ENCODE measurements at regions not wholly inside any gene's neighbourhood (a gene's known extent, or its start where the extent isn't known, plus 50 kb on each side); places are given as distances from the start of the nearest gene placed in this dataset.

GRCh38 chr1:223445402-223445801 lies 52.2 kb downstream of the CCDC185 start:
- Histone ChIP-seq H3K27me3 (ENCODE audit: control insufficient read depth, insufficient read depth, low read length) (no peaks in the 10 kb centered on the region; the same call in 1 of the 2 replicates), H3K36me3 (replicated peaks; ENCODE audit: control insufficient read depth, insufficient read depth, low read length) (no peaks in the 10 kb centered on the region), H3K4me3 (ENCODE audit: insufficient read depth, low read depth, low read length) (no peak overlapping the region)
- DNase-seq: no peak

GRCh38 chr1:223453902-223454301 lies 60.7 kb downstream of the CCDC185 start:
- no peak overlapping the region for H3K4me3 ChIP-seq (ENCODE audit: insufficient read depth, low read depth, low read length)
- no peaks in the 10 kb centered on the region; the same call in 1 of the 2 replicates for H3K27me3 ChIP-seq (ENCODE audit: control insufficient read depth, insufficient read depth, low read length)
- no peak for DNase-seq
- no peaks in the 10 kb centered on the region for H3K36me3 ChIP-seq (replicated peaks; ENCODE audit: control insufficient read depth, insufficient read depth, low read length)

DNA sequence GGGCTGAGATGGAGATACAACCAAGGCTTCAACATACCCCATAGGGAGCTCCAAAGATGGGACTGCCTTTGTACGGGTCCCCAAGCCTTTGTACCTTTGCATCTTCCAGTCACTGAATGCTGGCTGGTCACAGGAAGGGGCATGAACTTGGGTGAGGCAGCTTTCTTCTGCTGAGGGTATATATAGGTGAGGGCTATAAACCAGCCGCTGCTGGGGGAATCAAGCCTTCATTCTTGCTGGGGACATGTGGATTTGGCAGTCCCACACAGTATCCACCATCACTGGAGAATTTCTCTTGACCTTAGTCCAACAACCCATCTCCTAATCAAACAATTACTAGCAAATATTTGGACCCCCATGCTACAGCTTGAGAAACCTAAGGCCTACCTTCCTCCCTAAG lies 61.7 kb downstream of the CCDC185 start:
- H3K36me3 ChIP-seq (replicated peaks; ENCODE audit: control insufficient read depth, insufficient read depth, low read length): no peaks in the 10 kb centered on the region
- no peak overlapping the region for H3K4me3 ChIP-seq (ENCODE audit: insufficient read depth, low read depth, low read length)
- DNase-seq: no peak

DNA sequence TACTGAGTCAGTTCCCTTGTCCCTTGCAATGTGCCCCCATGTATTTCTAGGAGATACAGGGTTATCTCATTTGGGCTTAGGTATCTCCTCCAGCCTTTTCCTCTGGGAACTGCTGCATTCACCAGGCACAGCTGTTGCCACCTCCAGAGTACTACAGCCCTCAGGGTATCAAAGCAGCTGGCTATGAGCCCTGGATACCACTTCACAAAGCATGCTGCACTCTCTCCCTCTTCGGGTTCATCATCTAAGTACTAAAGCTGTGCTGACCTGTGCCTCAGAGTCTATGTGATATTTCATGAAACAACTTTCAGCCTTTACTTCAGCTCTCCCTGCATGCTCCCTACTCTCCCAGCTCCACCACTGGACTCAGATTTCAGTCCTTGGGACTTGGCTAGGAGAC lies 62.3 kb downstream of the CCDC185 start:
- H3K36me3 ChIP-seq (replicated peaks; ENCODE audit: control insufficient read depth, insufficient read depth, low read length): no peaks in the 10 kb centered on the region
- H3K27me3 ChIP-seq (ENCODE audit: control insufficient read depth, insufficient read depth, low read length): no peaks in the 10 kb centered on the region; the same call in 1 of the 2 replicates
- no peak overlapping the region for H3K4me3 ChIP-seq (ENCODE audit: insufficient read depth, low read depth, low read length)
- no peak for DNase-seq

More for the DNA sequence above, 61.7 kb downstream of the CCDC185 start:
- H3K27me3 ChIP-seq (ENCODE audit: control insufficient read depth, insufficient read depth, low read length): no peaks in the 10 kb centered on the region; the same call in 1 of the 2 replicates

- DNase-seq: no peak
- H3K36me3 ChIP-seq (replicated peaks; ENCODE audit: control insufficient read depth, insufficient read depth, low read length): no peaks in the 10 kb centered on the region
- no peak overlapping the region for H3K4me3 ChIP-seq (ENCODE audit: insufficient read depth, low read depth, low read length)
- H3K27me3 ChIP-seq (ENCODE audit: control insufficient read depth, insufficient read depth, low read length): no peaks in the 10 kb centered on the region; the same call in 1 of the 2 replicates
Observed at GRCh38 chr1:223456747-223457146, 63.5 kb downstream of the CCDC185 start.

- H3K36me3 ChIP-seq (replicated peaks; ENCODE audit: control insufficient read depth, insufficient read depth, low read length): no peaks in the 10 kb centered on the region
- no peak for DNase-seq
- no peaks in the 10 kb centered on the region; the same call in 1 of the 2 replicates for H3K27me3 ChIP-seq (ENCODE audit: control insufficient read depth, insufficient read depth, low read length)
- no peak overlapping the region for H3K4me3 ChIP-seq (ENCODE audit: insufficient read depth, low read depth, low read length)
Observed at GRCh38 chr1:223460566-223461189, 67.5 kb downstream of the CCDC185 start.

GRCh38 chr1:223462047-223462630 lies 68.9 kb downstream of the CCDC185 start:
- Histone ChIP-seq H3K36me3 (replicated peaks; ENCODE audit: control insufficient read depth, insufficient read depth, low read length) (no peaks in the 10 kb centered on the region), H3K27me3 (ENCODE audit: control insufficient read depth, insufficient read depth, low read length) (no peaks in the 10 kb centered on the region; the same call in 1 of the 2 replicates), H3K4me3 (ENCODE audit: insufficient read depth, low read depth, low read length) (no peak overlapping the region)
- DNase-seq: no peak

DNA sequence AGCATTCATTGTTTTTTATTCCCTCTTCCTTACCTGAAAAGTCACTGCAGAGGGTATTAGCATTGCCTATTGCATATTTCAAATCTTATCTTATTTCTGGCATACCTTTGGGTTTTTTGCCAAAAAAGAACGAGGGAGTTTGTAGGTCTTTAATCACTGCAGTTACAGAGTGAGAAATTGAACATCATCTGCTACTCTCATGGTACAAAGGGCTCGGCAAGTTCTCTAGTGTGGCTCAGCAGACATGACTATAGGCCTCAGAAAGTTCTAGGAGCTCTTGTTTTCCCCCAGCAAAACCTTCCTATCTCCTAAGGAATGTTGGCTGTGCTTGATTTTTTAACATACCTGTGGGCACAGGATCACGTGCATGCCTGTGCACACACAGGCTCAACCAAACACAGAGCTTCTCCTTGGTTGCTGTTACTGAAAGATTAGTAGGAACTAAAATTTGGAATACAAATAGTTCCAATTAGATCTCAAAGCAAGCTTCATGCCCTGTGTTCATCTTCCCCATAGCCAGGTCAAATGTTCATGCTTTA lies 69.7 kb downstream of the CCDC185 start:
- no peaks in the 10 kb centered on the region for H3K36me3 ChIP-seq (replicated peaks; ENCODE audit: control insufficient read depth, insufficient read depth, low read length)
- no peak overlapping the region for H3K4me3 ChIP-seq (ENCODE audit: insufficient read depth, low read depth, low read length)
- no peak for DNase-seq
- no peaks in the 10 kb centered on the region for H3K27me3 ChIP-seq (ENCODE audit: control insufficient read depth, insufficient read depth, low read length)

DNA sequence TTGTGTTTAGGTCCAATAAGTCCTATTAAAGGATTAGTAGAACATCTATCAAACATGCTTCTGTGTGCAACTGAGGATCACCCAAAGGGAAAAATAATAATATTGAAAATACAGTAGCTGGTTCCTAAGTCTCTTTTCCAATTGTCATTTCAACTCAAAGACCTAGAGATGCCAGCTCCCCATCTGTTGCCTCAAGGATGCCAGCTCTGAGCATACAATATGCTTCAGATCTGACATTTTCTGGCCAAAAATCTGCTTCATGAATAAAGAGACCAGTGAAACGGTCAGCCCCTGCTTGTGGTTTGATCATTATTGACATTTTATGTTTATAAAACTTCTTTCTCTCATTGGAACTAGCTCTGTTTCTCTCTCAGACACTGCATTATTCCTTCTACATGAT lies 72.9 kb downstream of the CCDC185 start:
- Histone ChIP-seq H3K27me3 (ENCODE audit: control insufficient read depth, insufficient read depth, low read length) (no peaks in the 10 kb centered on the region), H3K4me3 (ENCODE audit: insufficient read depth, low read depth, low read length) (no peak overlapping the region), H3K36me3 (replicated peaks; ENCODE audit: control insufficient read depth, insufficient read depth, low read length) (no peaks in the 10 kb centered on the region)
- no peak for DNase-seq

- no peak overlapping the region for H3K4me3 ChIP-seq (ENCODE audit: insufficient read depth, low read depth, low read length)
- H3K36me3 ChIP-seq (replicated peaks; ENCODE audit: control insufficient read depth, insufficient read depth, low read length): no peaks in the 10 kb centered on the region
- DNase-seq: no peak
- H3K27me3 ChIP-seq (ENCODE audit: control insufficient read depth, insufficient read depth, low read length): no peaks in the 10 kb centered on the region; the same call in 1 of the 2 replicates
Observed at GRCh38 chr1:223471566-223471965, 78.4 kb downstream of the CCDC185 start.

DNA sequence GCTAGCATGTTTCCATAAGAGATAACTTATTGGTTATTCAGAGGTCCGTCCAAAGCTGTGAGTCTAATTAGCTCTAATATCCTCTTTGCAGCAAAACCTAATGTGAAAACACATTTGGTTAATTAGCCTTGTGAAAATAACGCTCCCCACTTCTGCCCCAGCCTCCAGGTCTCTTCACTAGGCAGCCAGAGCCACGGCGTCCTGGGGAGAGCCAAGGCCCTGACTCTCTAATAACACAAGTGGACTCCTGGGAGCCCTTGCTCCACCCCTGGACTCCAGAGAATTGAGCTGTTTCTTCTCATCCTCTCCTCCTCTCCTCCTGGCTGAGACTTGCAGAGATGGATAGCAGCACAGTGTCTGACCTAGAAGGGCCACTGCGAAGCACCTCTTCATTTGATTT lies 78.8 kb downstream of the CCDC185 start:
- no peaks in the 10 kb centered on the region; the same call in 1 of the 2 replicates for H3K27me3 ChIP-seq (ENCODE audit: control insufficient read depth, insufficient read depth, low read length)
- no peak overlapping the region for H3K4me3 ChIP-seq (ENCODE audit: insufficient read depth, low read depth, low read length)
- H3K36me3 ChIP-seq (replicated peaks; ENCODE audit: control insufficient read depth, insufficient read depth, low read length): no peaks in the 10 kb centered on the region
- DNase-seq: no peak

- Histone ChIP-seq H3K4me3 (ENCODE audit: insufficient read depth, low read depth, low read length) (no peak overlapping the region), H3K36me3 (replicated peaks; ENCODE audit: control insufficient read depth, insufficient read depth, low read length) (no peaks in the 10 kb centered on the region), H3K27me3 (ENCODE audit: control insufficient read depth, insufficient read depth, low read length) (no peaks in the 10 kb centered on the region; the same call in 1 of the 2 replicates)
- no peak for DNase-seq
Observed at GRCh38 chr1:223473601-223474344, 80.6 kb downstream of the CCDC185 start.

DNA sequence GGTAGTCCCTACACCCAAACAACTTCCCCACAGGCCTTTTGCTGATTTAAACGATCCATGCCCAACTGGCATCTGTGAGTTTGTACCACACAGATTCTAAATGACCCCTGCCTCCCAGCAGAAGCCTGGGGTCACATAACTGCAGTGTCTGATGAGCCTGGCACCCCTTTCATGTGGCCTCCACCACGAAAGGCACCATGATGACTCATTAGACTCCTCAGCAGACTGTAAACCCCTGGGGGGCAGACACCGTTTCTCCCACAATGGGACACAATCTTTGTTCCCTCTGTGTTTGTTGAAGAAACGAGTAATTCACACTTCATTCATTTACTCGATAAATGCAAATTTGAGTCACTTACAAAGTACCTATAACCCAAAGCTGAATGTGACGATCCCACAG lies 81.6 kb downstream of the CCDC185 start:
- H3K27me3 ChIP-seq (ENCODE audit: control insufficient read depth, insufficient read depth, low read length): no peaks in the 10 kb centered on the region; the same call in 1 of the 2 replicates
- no peak overlapping the region for H3K4me3 ChIP-seq (ENCODE audit: insufficient read depth, low read depth, low read length)
- no peaks in the 10 kb centered on the region for H3K36me3 ChIP-seq (replicated peaks; ENCODE audit: control insufficient read depth, insufficient read depth, low read length)
- DNase-seq: no peak

DNA sequence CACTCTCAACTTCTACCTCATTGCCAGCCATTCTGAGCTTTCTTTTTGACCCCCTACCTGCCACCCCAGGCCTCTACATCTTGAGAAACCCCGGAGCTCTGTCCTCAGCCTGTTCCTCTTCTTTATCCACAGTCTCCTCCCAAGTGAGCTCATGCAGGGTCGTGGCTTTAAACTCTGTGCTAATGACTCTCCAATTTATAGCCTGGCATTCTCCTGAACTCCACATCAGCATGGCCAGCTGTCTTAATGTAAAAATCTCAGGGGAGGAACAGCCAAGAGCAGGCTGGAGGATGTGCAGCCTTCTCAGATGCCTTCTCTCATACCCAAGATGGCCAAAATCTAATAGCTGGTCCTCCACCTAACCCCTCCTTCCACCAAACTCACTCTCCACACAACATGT lies 84.2 kb downstream of the CCDC185 start:
- Histone ChIP-seq H3K4me3 (ENCODE audit: insufficient read depth, low read depth, low read length) (no peak overlapping the region), H3K36me3 (replicated peaks; ENCODE audit: control insufficient read depth, insufficient read depth, low read length) (no peaks in the 10 kb centered on the region), H3K27me3 (ENCODE audit: control insufficient read depth, insufficient read depth, low read length) (no peaks in the 10 kb centered on the region; the same call in 1 of the 2 replicates)
- no peak for DNase-seq

DNA sequence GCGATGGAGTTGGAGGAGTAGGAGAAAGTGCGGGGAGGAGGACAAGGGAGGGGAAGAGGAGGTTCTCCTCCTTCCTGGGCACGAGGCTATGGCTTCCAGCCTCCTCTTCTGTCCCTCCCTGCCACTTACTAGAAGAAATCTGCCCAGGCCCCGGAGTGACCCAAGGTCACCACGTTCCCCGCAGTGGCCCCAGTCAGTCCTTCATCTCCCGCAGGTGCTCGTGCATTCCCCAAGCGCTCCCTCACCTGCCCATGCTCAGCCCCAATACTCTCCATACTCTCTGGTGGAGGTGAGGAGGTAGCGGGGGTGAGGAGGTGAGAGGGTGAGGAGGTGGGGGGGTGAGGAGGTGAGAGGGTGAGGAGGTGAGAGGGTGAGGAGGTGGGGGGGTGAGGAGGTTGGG lies 85.4 kb downstream of the CCDC185 start:
- no peak for DNase-seq
- no peak overlapping the region for H3K4me3 ChIP-seq (ENCODE audit: insufficient read depth, low read depth, low read length)
- no peaks in the 10 kb centered on the region for H3K36me3 ChIP-seq (replicated peaks; ENCODE audit: control insufficient read depth, insufficient read depth, low read length)
- H3K27me3 ChIP-seq (ENCODE audit: control insufficient read depth, insufficient read depth, low read length): no peaks in the 10 kb centered on the region; the same call in 1 of the 2 replicates
